Activated CD8-positive, alpha-beta memory T cell treated with anti-CD3 and anti-CD28 coated beads, Interleukin-2, amount 50 U/mL, for 4 hours (primary cell): ENCODE measurements at regions not wholly inside any gene's neighbourhood (a gene's known extent, or its start where the extent isn't known, plus 50 kb on each side); places are given as distances from the start of the nearest gene placed in this dataset.
"Not testable (repeated sequence)": the region's sequence is repeated elsewhere in the genome, so short reads cannot be mapped to it uniquely, and the experiment has no call there.

Experiments used
- DNase-seq: peaks from one replicate; pipeline ENCODE4 v3.0.0-alpha.2; 2020

GRCh38 chr22:48485149-48486133 lies 1342.2 kb downstream of the BRD1 start:
- no peak for DNase-seq

- no peak for DNase-seq
Observed at GRCh38 chr22:48483764-48484528, 1343.7 kb downstream of the BRD1 start.

- DNase-seq = no peak
Observed at GRCh38 chr22:48482771-48483170, 1344.9 kb downstream of the BRD1 start.

- not testable (repeated sequence) for DNase-seq
Observed at GRCh38 chr22:48482198-48482597, 1345.5 kb downstream of the BRD1 start.

- no peak for DNase-seq
Observed at GRCh38 chr22:48481748-48482147, 1345.9 kb downstream of the BRD1 start.

- DNase-seq = no peak
Observed at GRCh38 chr22:48478529-48479265, 1349.0 kb downstream of the BRD1 start.

GRCh38 chr22:48478124-48478523 lies 1349.5 kb downstream of the BRD1 start:
- no peak for DNase-seq

GRCh38 chr22:48477031-48477721 lies 1350.5 kb downstream of the BRD1 start:
- no peak for DNase-seq

- no peak for DNase-seq
Observed at GRCh38 chr22:48476577-48476976, 1351.1 kb downstream of the BRD1 start.

- no peak for DNase-seq
Observed at GRCh38 chr22:48475661-48476345, 1351.9 kb downstream of the BRD1 start.

- no peak for DNase-seq
Observed at GRCh38 chr22:48474881-48475280, 1352.8 kb downstream of the BRD1 start.

GRCh38 chr22:48473202-48473601 lies 1354.5 kb downstream of the BRD1 start:
- DNase-seq = no peak

- no peak for DNase-seq
Observed at GRCh38 chr22:48464246-48464645, 1363.4 kb downstream of the BRD1 start.

- no peak for DNase-seq
Observed at GRCh38 chr22:48459859-48460823, 1367.5 kb downstream of the BRD1 start.

GRCh38 chr22:48459259-48459658 lies 1368.4 kb downstream of the BRD1 start:
- no peak for DNase-seq

- DNase-seq = no peak
Observed at GRCh38 chr22:48456449-48456848, 1371.2 kb downstream of the BRD1 start.

GRCh38 chr22:48453751-48454485 lies 1373.8 kb downstream of the BRD1 start:
- no peak for DNase-seq

GRCh38 chr22:48453171-48453570 lies 1374.5 kb downstream of the BRD1 start:
- DNase-seq = no peak

GRCh38 chr22:48452766-48453165 lies 1374.9 kb downstream of the BRD1 start:
- no peak for DNase-seq

GRCh38 chr22:48451891-48452290 lies 1375.8 kb downstream of the BRD1 start:
- DNase-seq = no peak
